ENCODE measurements at regions not wholly inside any gene's neighbourhood (a gene's known extent, or its start where the extent isn't known, plus 50 kb on each side); places are given as distances from the start of the nearest gene placed in this dataset.

DNA sequence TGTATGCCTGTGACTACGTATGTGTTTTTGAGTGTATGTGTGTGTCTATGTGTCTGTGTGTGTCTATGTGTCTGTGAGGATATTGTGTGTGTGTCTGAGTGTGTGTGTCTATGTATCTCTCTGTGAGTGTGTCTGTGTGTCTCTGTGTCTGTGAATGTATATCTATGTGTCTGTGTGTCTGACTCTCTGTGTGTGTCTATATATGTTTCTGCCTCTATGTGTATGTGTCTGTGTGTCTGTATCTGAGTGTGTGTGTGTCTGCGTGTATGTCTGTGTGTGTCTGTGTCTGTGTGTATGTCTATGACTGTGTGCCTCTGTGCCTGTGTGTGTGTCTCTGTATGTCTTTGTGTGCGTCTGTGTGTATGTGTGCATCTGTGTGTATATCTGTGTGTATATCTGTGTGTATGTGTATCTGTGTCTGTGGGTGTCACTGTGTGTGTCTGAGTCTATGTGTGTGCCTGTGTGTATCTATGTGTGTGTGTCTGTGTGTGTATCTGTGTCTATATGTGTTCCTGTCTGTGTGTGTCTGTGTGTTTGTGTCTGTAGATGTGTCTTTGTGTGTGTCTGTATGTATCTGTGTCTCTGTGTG, 172.7 kb downstream of the MYCN start:
- no peak for DNase-seq

DNA sequence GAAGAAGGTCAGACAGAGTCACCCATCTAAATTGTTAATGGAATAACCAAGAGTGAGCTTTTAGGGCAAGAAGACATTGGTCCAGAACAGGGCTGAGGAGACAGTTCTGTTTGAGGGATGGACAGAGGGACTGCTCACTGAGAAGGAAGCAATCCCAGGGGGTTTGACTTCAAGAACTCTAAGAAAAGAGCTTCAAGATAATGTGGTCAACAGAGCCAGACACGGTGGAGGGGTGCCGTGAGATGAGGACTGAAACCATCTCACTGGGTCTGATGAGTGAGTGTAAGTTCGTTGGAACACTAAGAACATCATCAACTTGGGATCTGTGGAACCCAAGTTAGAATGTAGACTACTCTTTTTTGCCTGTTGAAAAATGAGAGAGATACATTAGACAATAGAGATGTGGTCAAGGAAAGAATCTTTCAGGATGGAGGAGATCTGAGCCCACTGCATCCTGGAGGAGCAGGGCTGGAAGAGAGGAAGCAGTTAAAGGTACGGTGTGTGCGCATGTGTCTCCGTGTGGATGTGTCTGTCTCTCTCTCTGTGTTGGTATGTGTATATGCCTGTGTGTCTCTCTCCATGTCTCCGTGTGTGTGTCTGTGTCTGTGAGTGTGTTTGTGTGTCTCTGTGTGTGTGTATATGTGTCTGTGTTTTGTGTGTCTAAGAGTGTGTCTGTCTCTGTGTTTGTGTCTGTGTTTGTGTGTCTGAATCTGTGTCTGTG, 172.1 kb downstream of the MYCN start:
- no peaks in the 10 kb centered on the region for H3K9me3 ChIP-seq
- no peaks in the 10 kb centered on the region for H3K27me3 ChIP-seq
- no peak for DNase-seq
- no peaks in the 10 kb centered on the region for H3K4me1 ChIP-seq
- H3K27ac ChIP-seq = no peak overlapping the region
- TF ChIP-seq, protein P1, sequence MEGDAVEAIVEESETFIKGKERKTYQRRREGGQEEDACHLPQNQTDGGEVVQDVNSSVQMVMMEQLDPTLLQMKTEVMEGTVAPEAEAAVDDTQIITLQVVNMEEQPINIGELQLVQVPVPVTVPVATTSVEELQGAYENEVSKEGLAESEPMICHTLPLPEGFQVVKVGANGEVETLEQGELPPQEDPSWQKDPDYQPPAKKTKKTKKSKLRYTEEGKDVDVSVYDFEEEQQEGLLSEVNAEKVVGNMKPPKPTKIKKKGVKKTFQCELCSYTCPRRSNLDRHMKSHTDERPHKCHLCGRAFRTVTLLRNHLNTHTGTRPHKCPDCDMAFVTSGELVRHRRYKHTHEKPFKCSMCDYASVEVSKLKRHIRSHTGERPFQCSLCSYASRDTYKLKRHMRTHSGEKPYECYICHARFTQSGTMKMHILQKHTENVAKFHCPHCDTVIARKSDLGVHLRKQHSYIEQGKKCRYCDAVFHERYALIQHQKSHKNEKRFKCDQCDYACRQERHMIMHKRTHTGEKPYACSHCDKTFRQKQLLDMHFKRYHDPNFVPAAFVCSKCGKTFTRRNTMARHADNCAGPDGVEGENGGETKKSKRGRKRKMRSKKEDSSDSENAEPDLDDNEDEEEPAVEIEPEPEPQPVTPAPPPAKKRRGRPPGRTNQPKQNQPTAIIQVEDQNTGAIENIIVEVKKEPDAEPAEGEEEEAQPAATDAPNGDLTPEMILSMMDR (IDR thresholded peaks at IDR 0.05) = no peak
- no peak for TF ChIP-seq POLR2A (IDR thresholded peaks at IDR 0.05)
- H3K4me3 ChIP-seq = no peak overlapping the region
- 85 to 91% methylated on average over 7 of the region's 7 CpGs for WGBS, 2 donors
- H3K36me3 ChIP-seq (ENCODE audit: low read depth, missing control alignments) = no peaks in the 10 kb centered on the region
- intact Hi-C loops (cut with DNase I; ENCODE audit: low total_unique reads) = no loop called here

More for the DNA sequence above, 172.7 kb downstream of the MYCN start:
- H3K4me1 ChIP-seq = no peaks in the 10 kb centered on the region
- no peak for TF ChIP-seq POLR2A (IDR thresholded peaks at IDR 0.05)
- TF ChIP-seq, protein P1 (IDR thresholded peaks at IDR 0.05) = no peak
- no peaks in the 10 kb centered on the region for H3K27me3 ChIP-seq
- no peaks in the 10 kb centered on the region for H3K9me3 ChIP-seq
- WGBS, 2 donors = 86 to 92% methylated on average over 3 of the region's 3 CpGs
- H3K27ac ChIP-seq = no peak overlapping the region
- H3K36me3 ChIP-seq (ENCODE audit: low read depth, missing control alignments) = no peaks in the 10 kb centered on the region
- H3K4me3 ChIP-seq = no peak overlapping the region
- intact Hi-C loops (cut with DNase I; ENCODE audit: low total_unique reads) = no loop called here

- H3K27ac ChIP-seq = no peak overlapping the region
- H3K27me3 ChIP-seq = no peaks in the 10 kb centered on the region
- H3K4me1 ChIP-seq = no peaks in the 10 kb centered on the region
- no peak for DNase-seq
- no peaks in the 10 kb centered on the region for H3K36me3 ChIP-seq (ENCODE audit: low read depth, missing control alignments)
- 87 to 90% methylated on average over 5 to 7 of the region's 7 CpGs for WGBS, 2 donors
- no peak overlapping the region for H3K4me3 ChIP-seq
- intact Hi-C loops (cut with DNase I; ENCODE audit: low total_unique reads) = no loop called here
- TF ChIP-seq, protein P1 (IDR thresholded peaks at IDR 0.05) = no peak
- no peak for TF ChIP-seq POLR2A (IDR thresholded peaks at IDR 0.05)
- no peaks in the 10 kb centered on the region for H3K9me3 ChIP-seq
Observed at GRCh38 chr2:16111838-16112210, 171.5 kb downstream of the MYCN start.

GRCh38 chr2:16109821-16110310, 169.5 kb downstream of the MYCN start:
- Histone ChIP-seq H3K36me3 (ENCODE audit: low read depth, missing control alignments) (no peaks in the 10 kb centered on the region), H3K9me3 (no peaks in the 10 kb centered on the region), H3K4me1 (no peaks in the 10 kb centered on the region), H3K27me3 (no peaks in the 10 kb centered on the region), H3K4me3 (no peak overlapping the region), H3K27ac (no peak overlapping the region)
- intact Hi-C loops (cut with DNase I; ENCODE audit: low total_unique reads) = no loop called here
- TF ChIP-seq POLR2A (IDR thresholded peaks at IDR 0.05) = no peak
- TF ChIP-seq, protein P1 (IDR thresholded peaks at IDR 0.05) = no peak
- DNase-seq = no peak
- WGBS, 2 donors = 78% methylated on average over 6 of the region's 6 CpGs
